ENCODE measurements at regions not wholly inside any gene's neighbourhood (a gene's known extent, or its start where the extent isn't known, plus 50 kb on each side); places are given as distances from the start of the nearest gene placed in this dataset.

- intact Hi-C loops (cut with micrococcal nuclease) = no loop called here
- no TSS peak for BruUV-seq (replicated peaks)
- ChIA-PET CTCF (no interaction called here), POLR2A (no interaction called here)
- Histone ChIP-seq H3K27me3 (ENCODE audit: control insufficient read depth in 2 of 2, insufficient read depth in 2 of 2, low read length in 2 of 2) (no peaks in the 10 kb centered on the region), H3K9ac (replicated peaks; ENCODE audit: extremely low read depth, insufficient read depth, low read length) (no peak overlapping the region), H4K20me1 (replicated peaks; ENCODE audit: control insufficient read depth, extremely low read depth, insufficient read depth, low read length) (no peaks in the 10 kb centered on the region), H3K4me1 (ENCODE audit: control insufficient read depth, extremely low read depth, insufficient read depth, low read length) (no peaks in the 10 kb centered on the region), H3K36me3 (ENCODE audit: control insufficient read depth in 2 of 2, extremely low read depth in 1 of 2, insufficient read depth in 2 of 2, low read length in 2 of 2) (no peaks in the 10 kb centered on the region), H3K27ac (ENCODE audit: insufficient read depth, low read depth, low read length) (no peak overlapping the region), H3K4me3 (replicated peaks in 1 of 3; ENCODE audit: insufficient read depth in 1 of 3, low read depth in 1 of 3, low read length in 3 of 3) (no peak overlapping the region), H2AFZ (ENCODE audit: low read depth, low read length) (no peak overlapping the region), H3K4me2 (ENCODE audit: insufficient read depth, low read length) (no peak overlapping the region), H3K79me2 (ENCODE audit: control insufficient read depth, insufficient read depth, low read length) (no peaks in the 10 kb centered on the region), H3K9me1 (replicated peaks; ENCODE audit: control insufficient read depth, extremely low read depth, insufficient read depth, low read length) (no peaks in the 10 kb centered on the region), H3K9me3 (replicated peaks; ENCODE audit: control insufficient read depth, insufficient read depth, low read length) (no peaks in the 10 kb centered on the region)
- DNase-seq (ENCODE audit: low read depth, low spot score) (no peak), FAIRE-seq (no peak)
- dilution Hi-C loops (cut with MboI; ENCODE audit: extremely low pct_ligation_motif_present, low sequenced_read_pairs) = no loop called here
- no peak for TF ChIP-seq POLR2A (IDR thresholded peaks at IDR 0.05; ENCODE audit: low read depth, low read length)
- no peak for TF ChIP-seq GATA2 (IDR thresholded peaks at IDR 0.05; ENCODE audit: insufficient read depth, insufficient read length, low read depth, low read length)
- no peak for TF ChIP-seq EZH2 (IDR thresholded peaks at IDR 0.05; ENCODE audit: borderline replicate concordance, low read depth, low read length, severe bottlenecking)
- TF ChIP-seq JUN (IDR thresholded peaks at IDR 0.05; ENCODE audit: borderline replicate concordance, insufficient read depth, insufficient read length, low read depth) = no peak
- no peak for TF ChIP-seq FOS (IDR thresholded peaks at IDR 0.05; ENCODE audit: borderline replicate concordance, insufficient read depth, low read length)
- no peak for TF ChIP-seq POLR2AphosphoS5 (IDR thresholded peaks at IDR 0.05; ENCODE audit: insufficient read depth, low read depth, low read length)
- no peak for TF ChIP-seq MAX (IDR thresholded peaks at IDR 0.05; ENCODE audit: insufficient read depth, insufficient read length)
- TF ChIP-seq CTCF (IDR thresholded peaks at IDR 0.05; ENCODE audit: extremely low read depth in 1 of 2, insufficient read depth in 1 of 2, low read depth in 1 of 2, low read length in 2 of 2) = no peak
- TF ChIP-seq MYC (IDR thresholded peaks at IDR 0.05; ENCODE audit: low read depth, low read length) = no peak
These were observed 859.3 kb upstream of the LCORL start for GRCh38 chr4:18880871-18881270.

All from endothelial cell of umbilical vein (primary cell).